Medulla oblongata (tissue), 1 donor: ENCODE measurements at regions not wholly inside any gene's neighbourhood (a gene's known extent, or its start where the extent isn't known, plus 50 kb on each side); places are given as distances from the start of the nearest gene placed in this dataset.

Experiments used
- DNase-seq: peaks from one replicate; pipeline ENCODE4 v3.0.0-alpha.2; 2015; ENCODE audit errors: extremely low spot score

GRCh38 chr15:47614360-47615011 lies 102.8 kb upstream of the SEMA6D start:
- DNase-seq: no peak

- no peak for DNase-seq
These were observed 100.4 kb upstream of the SEMA6D start for GRCh38 chr15:47616876-47617275.

GRCh38 chr15:47618241-47618640 lies 99.1 kb upstream of the SEMA6D start:
- DNase-seq: peak; percentile 69

GRCh38 chr15:47620960-47621681 lies 96.2 kb upstream of the SEMA6D start:
- no peak for DNase-seq

GRCh38 chr15:47622055-47622454 lies 95.2 kb upstream of the SEMA6D start:
- no peak for DNase-seq

- DNase-seq: no peak
These were observed 92.8 kb upstream of the SEMA6D start for GRCh38 chr15:47624503-47624902.

GRCh38 chr15:47639042-47639441 lies 78.3 kb upstream of the SEMA6D start:
- DNase-seq: no peak

GRCh38 chr15:47640079-47640478 lies 77.2 kb upstream of the SEMA6D start:
- DNase-seq: no peak

- no peak for DNase-seq
These were observed 76.4 kb upstream of the SEMA6D start for GRCh38 chr15:47640901-47641300.

GRCh38 chr15:47644722-47645121 lies 72.6 kb upstream of the SEMA6D start:
- no peak for DNase-seq

- DNase-seq: no peak
These were observed 66.7 kb upstream of the SEMA6D start for GRCh38 chr15:47650564-47650963.

- no peak for DNase-seq
These were observed 65.0 kb upstream of the SEMA6D start for GRCh38 chr15:47652328-47652727.

- no peak for DNase-seq
These were observed 64.5 kb upstream of the SEMA6D start for GRCh38 chr15:47652844-47653243.

GRCh38 chr15:47661661-47662180 lies 55.6 kb upstream of the SEMA6D start:
- DNase-seq: no peak

- DNase-seq: no peak
These were observed 54.2 kb upstream of the SEMA6D start for GRCh38 chr15:47663101-47663500.
